Stimulated activated CD8-positive, alpha-beta memory T cell treated with anti-CD3 and anti-CD28 coated beads, Interleukin-2, amount 100 ng/mL, for 1 hour (primary cell): ENCODE measurements at regions not wholly inside any gene's neighbourhood (a gene's known extent, or its start where the extent isn't known, plus 50 kb on each side); places are given as distances from the start of the nearest gene placed in this dataset.

Experiments used
- DNase-seq, 2 donors: peaks; one replicate each; pipeline ENCODE4 v3.0.0-alpha.2; 2020; ENCODE audit warnings: low read depth in 2 of 2

DNA sequence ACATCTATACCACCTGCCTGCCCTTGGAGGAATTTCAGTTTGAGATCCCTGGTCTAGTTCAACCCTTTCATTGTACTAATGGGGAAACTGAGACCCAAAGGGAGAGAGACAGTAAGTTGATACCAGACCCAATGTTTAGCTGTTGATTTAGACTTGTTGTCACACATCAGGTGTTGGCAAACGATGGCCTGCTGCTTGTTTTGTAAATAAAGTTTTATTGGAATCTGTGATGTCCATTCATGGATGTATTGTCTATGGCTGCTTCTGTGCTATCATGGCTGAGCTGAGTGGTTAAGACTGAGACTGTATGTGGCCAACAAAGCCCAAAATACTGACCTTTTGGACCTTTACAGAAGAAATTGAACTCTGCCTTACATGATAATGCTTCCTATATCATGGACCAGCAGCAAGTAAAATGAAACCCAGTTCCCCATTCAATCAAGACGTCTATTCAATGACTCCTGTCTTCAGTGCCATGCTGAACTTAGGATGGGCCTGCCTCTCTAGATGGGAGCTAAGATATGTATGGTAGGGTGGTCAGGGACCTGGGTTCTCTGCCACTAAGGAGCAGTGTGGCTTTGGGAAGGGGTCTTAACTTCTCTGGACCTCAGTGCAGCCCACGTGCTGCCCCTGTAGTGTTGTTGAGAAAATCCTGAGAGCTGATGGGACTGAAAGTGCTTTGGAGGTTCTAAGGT is 111.0 kb downstream of the IRX5 start:
- DNase-seq: no peak

DNA sequence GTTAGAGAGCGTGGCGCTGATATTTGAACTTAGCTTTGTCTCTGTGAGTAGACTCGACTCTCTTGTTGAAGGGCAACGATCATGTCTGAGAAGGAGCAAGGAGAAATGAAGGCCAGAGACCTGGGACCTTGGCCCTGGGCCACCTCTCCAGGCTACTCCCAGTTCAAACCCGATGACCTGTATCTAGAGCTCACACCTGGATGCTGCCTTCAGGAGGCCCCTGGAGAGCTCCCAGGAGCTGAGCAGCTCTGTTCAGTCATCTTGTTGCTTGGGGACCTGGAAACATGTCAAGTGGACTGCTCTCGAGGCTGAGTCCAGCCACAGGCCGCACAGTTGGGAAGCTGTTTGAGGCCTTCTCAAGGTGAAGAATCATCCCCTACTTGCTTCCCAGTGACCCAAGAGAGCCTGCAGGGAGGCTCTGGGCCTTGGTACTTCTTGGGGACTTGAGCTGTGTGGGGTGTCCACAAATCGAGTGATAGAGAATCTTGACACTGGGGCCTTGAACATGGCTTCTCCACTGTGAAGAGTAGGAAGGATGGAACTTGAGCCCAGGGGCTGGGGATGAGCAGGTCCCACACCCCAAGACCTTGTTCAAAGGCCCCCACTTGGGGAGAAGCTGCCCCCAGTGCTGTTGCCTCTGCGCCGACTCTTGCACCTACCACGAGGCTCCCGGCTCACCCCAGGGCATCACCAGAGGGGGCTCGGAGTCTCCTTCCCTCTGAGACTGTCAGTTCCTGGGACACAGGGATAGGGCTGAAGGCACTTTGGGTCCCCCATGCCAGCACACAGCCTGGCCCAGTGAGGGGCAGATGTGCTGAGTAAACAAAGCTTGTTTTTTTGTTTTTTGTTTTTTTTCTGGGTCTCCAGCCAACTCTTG is 112.1 kb downstream of the IRX5 start:
- DNase-seq: no peak

GRCh38 chr16:55043499-55043898 is 112.8 kb downstream of the IRX5 start:
- no peak for DNase-seq

DNA sequence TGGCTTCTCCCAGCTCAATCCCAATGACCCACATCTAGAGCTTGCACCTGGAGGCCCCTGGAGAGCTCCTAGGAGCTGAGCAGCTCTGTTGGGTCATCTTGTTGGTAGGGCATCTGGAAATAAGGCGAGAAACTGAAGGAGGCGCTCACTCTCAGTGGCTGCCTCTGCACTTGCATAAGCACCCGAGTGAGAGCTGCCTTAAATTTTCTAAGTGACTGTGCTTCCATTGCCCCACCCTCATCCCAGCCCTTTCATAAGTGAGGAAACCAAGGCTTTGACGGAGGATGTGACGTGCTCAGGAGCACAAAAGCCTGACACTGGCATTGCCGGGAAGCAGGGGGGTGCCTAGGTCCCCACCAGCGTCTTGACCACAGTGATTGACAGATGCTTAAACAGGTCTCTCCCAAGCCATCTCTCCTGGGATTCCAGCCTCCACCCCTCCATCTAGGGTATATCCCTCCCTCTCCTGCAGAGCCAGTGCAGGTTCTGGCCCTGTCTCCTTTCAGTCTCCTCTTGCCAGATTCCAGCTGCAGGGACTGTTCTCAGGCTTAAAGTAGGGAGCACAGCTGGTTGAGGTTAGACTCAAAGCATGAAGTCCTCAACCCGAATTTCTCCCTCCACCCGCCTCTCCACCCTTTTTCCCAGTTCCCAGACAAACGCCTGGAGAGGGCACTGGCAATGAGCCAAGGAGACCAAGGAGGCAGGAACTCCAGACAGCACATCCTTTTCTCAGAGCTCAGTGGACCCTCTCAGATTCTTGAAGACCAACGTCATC is 113.7 kb downstream of the IRX5 start:
- no peak for DNase-seq

DNA sequence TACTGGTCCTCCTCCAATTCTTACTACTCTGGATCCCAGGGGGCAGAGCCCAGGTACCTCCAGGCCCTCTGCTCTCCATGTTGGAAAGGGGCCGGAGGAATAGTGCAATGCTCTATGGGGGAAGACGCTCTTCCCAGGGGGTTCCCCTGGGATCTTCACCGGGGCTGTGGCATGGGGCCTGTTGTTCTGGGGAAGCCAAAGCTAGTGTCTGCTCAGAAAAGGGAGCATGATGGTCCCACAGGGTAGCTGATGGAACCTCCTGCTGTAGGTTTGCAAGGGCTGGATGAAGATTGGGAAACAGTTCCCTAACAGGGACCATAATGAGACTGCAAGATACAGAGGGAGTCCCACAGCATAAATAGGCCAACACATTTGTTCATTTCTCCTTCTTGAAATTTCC is 114.7 kb downstream of the IRX5 start:
- no peak for DNase-seq

- DNase-seq: no peak
Measured at GRCh38 chr16:55045756-55046460, 115.2 kb downstream of the IRX5 start.

DNA sequence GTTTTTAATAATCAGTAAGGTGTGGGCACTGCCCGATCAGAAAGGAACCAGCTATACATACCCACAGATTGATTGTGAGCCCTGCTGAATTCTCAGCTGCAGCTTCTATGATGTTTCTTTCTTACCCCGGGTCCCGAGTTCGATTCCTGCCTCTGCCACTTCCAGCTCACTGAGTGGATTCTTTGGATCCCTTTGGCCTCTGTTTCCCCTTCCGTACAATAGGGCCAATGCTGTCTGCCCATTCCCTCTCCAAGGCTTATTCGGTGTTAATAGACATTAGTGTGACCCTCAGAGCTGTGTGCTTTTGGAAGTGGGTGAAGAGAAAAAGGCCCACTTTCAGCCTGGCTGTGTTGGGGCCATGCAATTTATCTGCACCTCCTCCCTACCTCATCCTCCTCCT is 115.8 kb downstream of the IRX5 start:
- no peak for DNase-seq

GRCh38 chr16:55046916-55047315 is 116.3 kb downstream of the IRX5 start:
- DNase-seq: no peak

- DNase-seq: no peak
Measured at GRCh38 chr16:55047331-55047730, 116.7 kb downstream of the IRX5 start.

DNA sequence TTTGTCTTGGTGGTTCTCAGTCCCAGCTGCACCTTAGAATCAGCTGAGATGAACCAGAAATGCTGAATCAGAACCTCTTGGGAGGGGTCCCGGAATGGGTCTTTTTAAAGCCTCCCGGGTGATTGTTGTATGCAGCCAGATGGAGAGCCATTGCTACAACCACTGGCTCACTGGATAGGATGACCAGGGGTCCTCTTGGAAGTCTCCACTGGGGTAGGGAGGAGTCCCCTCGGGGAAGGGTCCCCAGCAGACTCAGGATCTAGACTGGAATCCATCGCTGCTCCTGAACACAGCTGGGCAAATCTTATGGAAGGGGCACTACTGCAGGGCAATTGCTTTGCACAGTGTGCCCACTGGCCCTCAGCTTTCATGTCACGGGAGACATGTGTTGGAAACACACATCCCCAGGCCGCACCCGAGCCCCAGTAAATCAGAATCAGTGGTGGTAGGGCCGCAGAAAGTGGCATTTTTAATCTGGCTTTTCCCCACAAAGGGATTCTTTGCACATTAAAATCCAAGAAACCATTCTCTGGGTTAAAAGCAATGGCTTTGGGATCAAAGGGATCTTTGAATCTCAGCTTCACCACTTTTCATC is 117.3 kb downstream of the IRX5 start:
- DNase-seq: no peak

DNA sequence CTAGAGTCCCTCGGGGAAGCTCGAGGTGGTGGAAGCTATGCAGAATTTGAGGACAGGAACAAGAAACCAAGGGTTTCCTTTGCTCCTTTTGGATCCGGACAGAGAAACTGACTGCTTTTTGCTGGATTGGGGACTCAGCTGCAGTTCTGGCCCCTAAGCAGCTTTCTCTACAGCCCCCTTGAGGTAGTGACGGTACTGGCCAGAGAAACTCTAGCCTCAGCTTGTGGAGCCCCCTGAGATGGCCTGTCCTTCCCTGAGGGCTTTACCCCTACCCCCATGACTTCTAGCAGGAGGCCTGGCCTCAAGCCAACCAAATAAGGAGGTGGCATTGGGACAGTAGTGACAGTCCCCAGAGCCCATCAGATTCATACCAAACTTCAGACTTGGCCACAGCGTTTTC is 118.1 kb downstream of the IRX5 start:
- no peak for DNase-seq

- no peak for DNase-seq
Measured at GRCh38 chr16:55051571-55052347, 121.1 kb downstream of the IRX5 start.

GRCh38 chr16:55052348-55052734 is 121.7 kb downstream of the IRX5 start:
- DNase-seq: no peak

- no peak for DNase-seq
Measured at GRCh38 chr16:55052741-55053415, 122.2 kb downstream of the IRX5 start.

- no peak for DNase-seq
Measured at GRCh38 chr16:55055262-55055661, 124.6 kb downstream of the IRX5 start.

DNA sequence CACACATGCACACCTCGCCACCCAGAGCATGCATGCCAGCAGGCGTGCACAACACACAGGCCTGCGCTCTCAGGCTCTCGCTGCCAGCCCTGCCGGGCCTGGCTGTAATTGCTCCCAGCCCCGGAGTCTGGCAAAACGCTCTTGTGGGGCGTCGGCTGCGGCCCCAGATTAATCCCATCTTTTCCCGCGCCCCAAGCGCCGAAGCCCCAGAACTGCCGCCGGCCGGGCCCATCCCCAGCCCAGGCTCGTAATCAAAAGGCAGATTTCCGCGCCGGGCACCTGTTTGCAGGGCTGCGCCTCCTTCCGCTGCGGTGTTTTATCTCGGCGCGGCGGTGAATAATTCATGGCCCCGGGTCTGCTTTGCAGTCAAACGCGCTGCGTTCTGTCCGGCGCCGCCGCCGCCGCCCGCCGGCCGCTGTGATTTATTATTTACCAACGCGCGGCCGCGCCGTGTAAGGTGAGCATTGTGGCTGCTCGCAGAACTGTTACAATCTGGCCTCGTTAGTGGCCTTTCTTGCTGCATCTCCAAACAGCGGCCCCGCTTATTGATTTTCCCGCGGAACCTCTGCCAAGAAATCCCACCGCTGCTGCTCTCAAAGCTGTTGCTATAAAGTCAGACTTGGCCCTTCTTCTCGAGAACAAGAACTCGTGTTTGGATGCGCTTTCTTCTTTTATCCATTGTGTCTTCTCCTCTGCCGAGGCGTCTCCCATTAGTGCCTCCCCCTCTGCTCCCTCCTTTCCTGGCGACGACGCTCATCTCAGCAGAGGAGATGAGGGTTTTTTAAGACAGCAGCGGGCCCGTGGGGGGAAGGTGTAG is 126.1 kb downstream of the IRX5 start:
- no peak for DNase-seq

- DNase-seq: no peak
Measured at GRCh38 chr16:55057866-55058265, 127.2 kb downstream of the IRX5 start.

GRCh38 chr16:55058576-55058975 is 127.9 kb downstream of the IRX5 start:
- no peak for DNase-seq

- no peak for DNase-seq
Measured at GRCh38 chr16:55059146-55059545, 128.5 kb downstream of the IRX5 start.
